Panc1 (cell line): ENCODE measurements at regions not wholly inside any gene's neighbourhood (a gene's known extent, or its start where the extent isn't known, plus 50 kb on each side); places are given as distances from the start of the nearest gene placed in this dataset.

Experiments used
- TCF7L2 ChIP-seq: IDR thresholded peaks from 2 replicates; pipeline ENCODE4 v1.6.1; 2011; ENCODE audit warnings: mild to moderate bottlenecking, low read depth, low read length, inconsistent platforms
- TF ChIP-seq, protein P1 (sequence below): fragments of 450-650 bp; IDR thresholded peaks from 2 replicates; pipeline ENCODE4 v1.5.1; 2017; ENCODE audit warnings: mild to moderate bottlenecking

GRCh38 chr5:53169933-53170332, 60.4 kb upstream of the MOCS2 start:
- no peak for TF ChIP-seq TCF7L2
- TF ChIP-seq, protein P1, sequence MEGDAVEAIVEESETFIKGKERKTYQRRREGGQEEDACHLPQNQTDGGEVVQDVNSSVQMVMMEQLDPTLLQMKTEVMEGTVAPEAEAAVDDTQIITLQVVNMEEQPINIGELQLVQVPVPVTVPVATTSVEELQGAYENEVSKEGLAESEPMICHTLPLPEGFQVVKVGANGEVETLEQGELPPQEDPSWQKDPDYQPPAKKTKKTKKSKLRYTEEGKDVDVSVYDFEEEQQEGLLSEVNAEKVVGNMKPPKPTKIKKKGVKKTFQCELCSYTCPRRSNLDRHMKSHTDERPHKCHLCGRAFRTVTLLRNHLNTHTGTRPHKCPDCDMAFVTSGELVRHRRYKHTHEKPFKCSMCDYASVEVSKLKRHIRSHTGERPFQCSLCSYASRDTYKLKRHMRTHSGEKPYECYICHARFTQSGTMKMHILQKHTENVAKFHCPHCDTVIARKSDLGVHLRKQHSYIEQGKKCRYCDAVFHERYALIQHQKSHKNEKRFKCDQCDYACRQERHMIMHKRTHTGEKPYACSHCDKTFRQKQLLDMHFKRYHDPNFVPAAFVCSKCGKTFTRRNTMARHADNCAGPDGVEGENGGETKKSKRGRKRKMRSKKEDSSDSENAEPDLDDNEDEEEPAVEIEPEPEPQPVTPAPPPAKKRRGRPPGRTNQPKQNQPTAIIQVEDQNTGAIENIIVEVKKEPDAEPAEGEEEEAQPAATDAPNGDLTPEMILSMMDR, result no peak
